GM06990 (cell line): ENCODE measurements at regions not wholly inside any gene's neighbourhood (a gene's known extent, or its start where the extent isn't known, plus 50 kb on each side); places are given as distances from the start of the nearest gene placed in this dataset.

ENCODE experiments used
- DNase-seq: peaks from one replicate; pipeline ENCODE4 v3.0.0-alpha.2; 2011; ENCODE audit not compliant: insufficient read length; ENCODE audit errors: extremely low read depth
- H3K27me3 ChIP-seq: replicated peaks from 2 replicates; pipeline ENCODE4 v1.6.0; 2011; ENCODE audit warnings: low read length; ENCODE audit not compliant: control insufficient read depth, insufficient read depth
- H3K36me3 ChIP-seq: 2 replicates; pipeline ENCODE4 v1.5.1; 2011; ENCODE audit warnings: low read length; ENCODE audit not compliant: control insufficient read depth, insufficient read depth
- H3K4me3 ChIP-seq: replicated peaks from 2 replicates; pipeline ENCODE4 v1.5.1; 2011; ENCODE audit warnings: low read depth, mild to moderate bottlenecking, control low read depth, low read length
- CTCF ChIP-seq: IDR thresholded peaks from 2 replicates; pipeline ENCODE4 v1.5.1; 2011; ENCODE audit warnings: low read length, control low read depth, mild to moderate bottlenecking, inconsistent platforms; ENCODE audit not compliant: insufficient read depth, poor library complexity, severe bottlenecking

GRCh38 chr1:94693029-94693428 lies 127.1 kb upstream of the SLC44A3 start:
- H3K27me3 ChIP-seq, result no peaks in the 10 kb centered on the region
- no peak for TF ChIP-seq CTCF
- DNase-seq, result no peak
- H3K36me3 ChIP-seq, result no peaks in the 10 kb centered on the region
- H3K4me3 ChIP-seq, result no peak overlapping the region

DNA sequence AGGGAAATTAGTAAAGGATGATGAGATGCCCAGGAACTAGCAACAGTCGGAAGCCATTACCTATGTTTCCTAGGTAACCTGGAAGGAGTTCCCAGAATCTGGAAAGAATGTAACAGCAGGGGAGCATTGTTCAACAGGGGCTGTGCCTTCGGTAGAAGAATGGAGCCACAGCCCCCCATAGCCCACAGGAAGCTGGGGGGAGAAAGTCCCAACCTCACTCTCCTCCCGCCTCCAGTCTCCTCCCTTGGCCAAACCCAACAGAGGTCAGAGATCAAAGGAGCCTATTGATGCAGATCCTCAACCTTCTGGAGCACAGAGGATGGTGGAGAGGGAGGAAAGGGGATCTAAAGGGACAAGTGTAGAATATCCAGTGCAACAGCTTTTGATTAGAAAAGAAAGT lies 131.5 kb upstream of the SLC44A3 start:
- TF ChIP-seq CTCF, result no peak
- Histone ChIP-seq H3K27me3 (no peaks in the 10 kb centered on the region; the same call in 1 of the 2 replicates), H3K4me3 (no peak overlapping the region), H3K36me3 (no peaks in the 10 kb centered on the region)
- no peak for DNase-seq

DNA sequence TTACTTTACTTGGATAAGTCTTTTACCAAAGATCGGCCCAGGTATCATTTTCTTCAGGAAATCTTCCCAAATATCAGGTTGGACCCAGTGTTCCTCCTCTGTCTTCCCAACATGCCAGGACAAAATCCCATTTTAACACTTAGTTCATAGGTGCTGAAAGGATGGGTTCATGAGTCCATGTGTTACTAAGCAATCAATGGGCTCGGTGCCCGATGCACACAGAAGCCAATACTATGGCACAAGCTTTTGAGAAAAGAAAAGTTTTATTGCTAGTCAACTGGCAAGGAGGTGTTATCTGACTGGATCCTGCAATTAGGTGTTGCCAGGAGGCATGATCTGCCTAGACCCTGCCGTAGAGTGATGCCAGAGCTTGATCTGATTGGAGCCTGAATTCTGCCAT lies 133.3 kb upstream of the SLC44A3 start:
- no peak for TF ChIP-seq CTCF
- Histone ChIP-seq H3K27me3 (no peaks in the 10 kb centered on the region; the same call in 1 of the 2 replicates), H3K36me3 (no peaks in the 10 kb centered on the region), H3K4me3 (no peak overlapping the region)
- DNase-seq, result no peak

DNA sequence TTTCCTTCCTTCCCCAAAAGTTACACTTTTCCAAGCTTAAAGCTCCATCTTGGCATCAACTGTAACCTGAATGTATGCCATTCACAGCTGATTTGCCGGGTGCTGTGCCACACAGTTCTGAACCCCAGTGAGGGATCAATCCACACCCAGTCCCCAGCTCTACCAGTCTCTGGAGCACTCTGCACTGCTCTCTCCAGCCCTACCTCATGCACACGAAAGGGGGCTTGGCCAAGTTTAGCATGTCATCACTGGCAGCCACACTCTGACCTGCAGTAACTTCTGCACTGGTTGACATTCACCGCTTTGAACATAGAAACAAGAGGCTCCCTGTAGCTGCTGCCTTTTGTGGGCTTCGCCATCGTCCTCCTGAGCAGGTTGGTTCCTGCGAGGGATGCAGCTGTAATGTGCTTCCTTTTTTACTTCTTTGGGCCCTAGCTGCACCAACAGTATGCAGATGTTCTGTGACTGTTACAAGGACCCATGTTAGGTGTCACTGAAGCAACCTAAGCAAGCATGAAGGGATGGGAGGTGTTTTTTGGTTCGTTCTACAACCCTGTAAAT lies 135.4 kb upstream of the SLC44A3 start:
- TF ChIP-seq CTCF, result no peak
- Histone ChIP-seq H3K36me3 (no peaks in the 10 kb centered on the region), H3K4me3 (no peak overlapping the region), H3K27me3 (no peaks in the 10 kb centered on the region; the same call in 1 of the 2 replicates)
- DNase-seq, result no peak

GRCh38 chr1:94683886-94684285 lies 136.3 kb upstream of the SLC44A3 start:
- TF ChIP-seq CTCF, result no peak
- H3K27me3 ChIP-seq, result no peaks in the 10 kb centered on the region; the same call in 1 of the 2 replicates

GRCh38 chr1:94680039-94680377 lies 138.4 kb upstream of the F3 start:
- no peak overlapping the region for H3K4me3 ChIP-seq
- H3K27me3 ChIP-seq, result no peaks in the 10 kb centered on the region; the same call in 1 of the 2 replicates
- DNase-seq, result no peak
- H3K36me3 ChIP-seq, result no peaks in the 10 kb centered on the region
- TF ChIP-seq CTCF, result no peak

More at GRCh38 chr1:94683886-94684285, 136.3 kb upstream of the SLC44A3 start:
- no peak overlapping the region for H3K4me3 ChIP-seq
- no peak for DNase-seq
- H3K36me3 ChIP-seq, result no peaks in the 10 kb centered on the region
